RWPE2 (cell line): ENCODE measurements at regions not wholly inside any gene's neighbourhood (a gene's known extent, or its start where the extent isn't known, plus 50 kb on each side); places are given as distances from the start of the nearest gene placed in this dataset.

Source experiments
- ATAC-seq: fragments of 200-7000 bp; cut with Tn5 transposase; 3 replicates; pipeline ENCODE4 v1.9.1; 2021; ENCODE audit warnings: low read depth
- DNase-seq: peaks from one replicate; pipeline ENCODE4 v3.0.0-alpha.2; 2020; ENCODE audit warnings: low spot score
- H3K27ac ChIP-seq: fragments of 450-650 bp; 2 replicates; pipeline ENCODE4 v1.5.1; 2017; ENCODE audit warnings: mild to moderate bottlenecking; ENCODE audit not compliant: poor library complexity, severe bottlenecking
- H3K27me3 ChIP-seq: fragments of 250-450 bp; sonication (Bioruptor Pico); 2 replicates; pipeline ENCODE4 v1.5.1; 2021; ENCODE audit warnings: mild to moderate bottlenecking, moderate library complexity; ENCODE audit not compliant: insufficient read depth, poor library complexity, severe bottlenecking
- H3K36me3 ChIP-seq: fragments of 250-450 bp; sonication (Bioruptor Pico); 2 replicates; pipeline ENCODE4 v1.5.1; 2020; ENCODE audit warnings: low read depth, mild to moderate bottlenecking, moderate library complexity
- H3K4me1 ChIP-seq: fragments of 250-450 bp; sonication (Bioruptor Pico); 2 replicates; pipeline ENCODE4 v1.5.1; 2021; ENCODE audit warnings: mild to moderate bottlenecking, moderate library complexity; ENCODE audit not compliant: insufficient read depth, poor library complexity, severe bottlenecking
- H3K4me3 ChIP-seq: fragments of 250-450 bp; sonication (Bioruptor Pico); 2 replicates; pipeline ENCODE4 v1.5.1; 2021; ENCODE audit warnings: mild to moderate bottlenecking, moderate library complexity; ENCODE audit not compliant: severe bottlenecking
- H3K9me3 ChIP-seq: fragments of 250-450 bp; sonication (Bioruptor Pico); 2 replicates; pipeline ENCODE4 v1.5.1; 2021; ENCODE audit warnings: mild to moderate bottlenecking, moderate library complexity; ENCODE audit not compliant: severe bottlenecking
- TF ChIP-seq, protein P1 (sequence below): fragments of 450-650 bp; IDR thresholded peaks from one replicate; pipeline ENCODE4 v1.5.1; 2017; ENCODE audit warnings: mild to moderate bottlenecking, moderate library complexity; ENCODE audit not compliant: poor library complexity, severe bottlenecking

DNA sequence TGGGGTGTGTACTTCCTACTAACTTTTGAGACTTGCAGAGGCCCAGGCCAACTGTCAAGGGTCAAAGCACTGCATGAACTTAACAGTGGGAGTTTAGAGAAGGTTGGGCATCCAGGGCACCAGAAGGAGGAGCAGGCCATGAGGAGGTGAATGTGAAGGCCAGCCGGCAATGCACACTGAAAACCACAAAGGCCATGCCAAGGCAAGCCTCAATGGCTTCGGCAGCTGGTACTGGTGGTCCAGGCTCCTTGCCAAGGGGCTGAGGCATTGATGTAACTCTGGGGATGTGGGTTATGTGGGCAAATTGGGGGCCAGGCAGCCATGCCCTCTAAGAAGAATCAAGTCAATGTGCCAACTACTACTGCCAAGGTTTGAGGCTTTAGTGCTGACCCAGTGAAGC, 222.4 kb downstream of the UNC5CL start:
- Histone ChIP-seq H3K36me3 (no peaks in the 10 kb centered on the region), H3K27me3 (no peaks in the 10 kb centered on the region), H3K27ac (no peak overlapping the region), H3K4me1 (no peaks in the 10 kb centered on the region), H3K4me3 (no peak overlapping the region), H3K9me3 (no peaks in the 10 kb centered on the region)
- DNase-seq, result no peak
- no peak for ATAC-seq
- TF ChIP-seq, protein P1, sequence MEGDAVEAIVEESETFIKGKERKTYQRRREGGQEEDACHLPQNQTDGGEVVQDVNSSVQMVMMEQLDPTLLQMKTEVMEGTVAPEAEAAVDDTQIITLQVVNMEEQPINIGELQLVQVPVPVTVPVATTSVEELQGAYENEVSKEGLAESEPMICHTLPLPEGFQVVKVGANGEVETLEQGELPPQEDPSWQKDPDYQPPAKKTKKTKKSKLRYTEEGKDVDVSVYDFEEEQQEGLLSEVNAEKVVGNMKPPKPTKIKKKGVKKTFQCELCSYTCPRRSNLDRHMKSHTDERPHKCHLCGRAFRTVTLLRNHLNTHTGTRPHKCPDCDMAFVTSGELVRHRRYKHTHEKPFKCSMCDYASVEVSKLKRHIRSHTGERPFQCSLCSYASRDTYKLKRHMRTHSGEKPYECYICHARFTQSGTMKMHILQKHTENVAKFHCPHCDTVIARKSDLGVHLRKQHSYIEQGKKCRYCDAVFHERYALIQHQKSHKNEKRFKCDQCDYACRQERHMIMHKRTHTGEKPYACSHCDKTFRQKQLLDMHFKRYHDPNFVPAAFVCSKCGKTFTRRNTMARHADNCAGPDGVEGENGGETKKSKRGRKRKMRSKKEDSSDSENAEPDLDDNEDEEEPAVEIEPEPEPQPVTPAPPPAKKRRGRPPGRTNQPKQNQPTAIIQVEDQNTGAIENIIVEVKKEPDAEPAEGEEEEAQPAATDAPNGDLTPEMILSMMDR, result no peak

DNA sequence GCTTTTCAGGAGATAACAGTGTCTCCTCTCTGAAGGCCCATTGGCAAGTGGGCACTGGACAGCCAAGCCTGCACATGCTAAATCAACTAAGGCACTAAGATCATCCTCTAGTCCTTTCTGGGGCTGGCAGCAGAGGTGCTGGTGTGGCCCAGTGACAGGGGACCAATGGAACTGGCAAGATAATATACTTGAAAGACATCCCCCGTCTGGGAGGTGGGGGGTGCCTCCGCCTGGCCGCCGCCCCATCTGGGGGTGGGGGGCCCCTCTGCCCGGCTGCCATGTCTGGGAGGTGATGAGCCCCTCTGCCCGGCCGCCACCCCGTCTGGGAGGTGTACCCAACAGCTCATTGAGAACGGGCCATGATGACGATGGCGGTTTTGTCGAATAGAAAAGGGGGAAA, 223.3 kb downstream of the UNC5CL start:
- H3K4me3 ChIP-seq, result no peak overlapping the region
- no peaks in the 10 kb centered on the region for H3K27me3 ChIP-seq
- H3K4me1 ChIP-seq, result no peaks in the 10 kb centered on the region
- DNase-seq (no peak), ATAC-seq (no peak)
- H3K36me3 ChIP-seq, result no peaks in the 10 kb centered on the region
- TF ChIP-seq, protein P1, result no peak
- no peaks in the 10 kb centered on the region for H3K9me3 ChIP-seq
- no peak overlapping the region for H3K27ac ChIP-seq

DNA sequence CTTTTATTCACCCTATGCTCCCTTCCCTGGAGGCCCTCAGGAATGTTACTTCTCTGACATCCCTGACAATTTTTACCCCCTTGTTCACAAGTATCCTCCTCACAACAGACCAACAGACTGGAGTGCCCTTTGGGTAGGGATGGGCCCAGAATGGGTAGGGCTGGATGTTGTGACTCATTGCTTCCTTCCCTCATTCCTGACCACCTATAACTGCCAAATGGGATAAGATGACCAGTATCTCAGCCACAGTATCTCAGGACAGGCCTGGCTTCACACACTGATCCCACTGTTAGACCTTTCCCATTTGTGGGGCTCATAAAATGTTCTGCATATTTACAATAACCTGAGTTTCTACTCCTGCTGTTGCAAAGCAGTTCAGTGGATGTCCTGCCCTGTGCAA, 223.0 kb upstream of the LRFN2 start:
- DNase-seq (no peak), ATAC-seq (peak; percentile 79)
- H3K27me3 ChIP-seq, result no peaks in the 10 kb centered on the region
- H3K27ac ChIP-seq, result no peak overlapping the region
- H3K36me3 ChIP-seq, result no peaks in the 10 kb centered on the region
- H3K4me3 ChIP-seq, result no peak overlapping the region
- TF ChIP-seq, protein P1, result no peak
- peaks cover 2% of the 10 kb centered on the region for H3K4me1 ChIP-seq
- no peaks in the 10 kb centered on the region for H3K9me3 ChIP-seq

DNA sequence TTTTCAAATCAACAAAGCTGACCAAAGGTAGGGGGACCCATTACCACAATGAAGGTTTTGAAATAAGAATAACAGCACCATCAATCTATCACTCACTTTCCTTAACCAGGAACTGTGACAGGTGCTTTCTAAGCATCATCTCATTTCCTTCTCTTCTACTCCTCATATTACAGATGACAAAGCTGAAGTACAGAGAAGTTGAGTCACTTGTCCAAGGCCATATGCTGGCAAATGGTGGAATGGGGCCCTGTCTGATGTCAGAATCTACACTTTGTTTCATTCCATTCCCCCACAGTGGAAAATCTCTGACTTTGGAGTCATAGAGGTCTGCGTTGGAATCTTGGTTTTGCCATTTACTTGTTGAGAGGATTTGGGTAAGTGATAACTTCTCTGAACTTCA, 222.5 kb upstream of the LRFN2 start:
- Histone ChIP-seq H3K4me1 (peaks cover 2% of the 10 kb centered on the region), H3K27ac (no peak overlapping the region), H3K36me3 (no peaks in the 10 kb centered on the region), H3K4me3 (no peak overlapping the region), H3K9me3 (no peaks in the 10 kb centered on the region), H3K27me3 (no peaks in the 10 kb centered on the region)
- no peak for ATAC-seq
- no peak for DNase-seq
- TF ChIP-seq, protein P1, result no peak

DNA sequence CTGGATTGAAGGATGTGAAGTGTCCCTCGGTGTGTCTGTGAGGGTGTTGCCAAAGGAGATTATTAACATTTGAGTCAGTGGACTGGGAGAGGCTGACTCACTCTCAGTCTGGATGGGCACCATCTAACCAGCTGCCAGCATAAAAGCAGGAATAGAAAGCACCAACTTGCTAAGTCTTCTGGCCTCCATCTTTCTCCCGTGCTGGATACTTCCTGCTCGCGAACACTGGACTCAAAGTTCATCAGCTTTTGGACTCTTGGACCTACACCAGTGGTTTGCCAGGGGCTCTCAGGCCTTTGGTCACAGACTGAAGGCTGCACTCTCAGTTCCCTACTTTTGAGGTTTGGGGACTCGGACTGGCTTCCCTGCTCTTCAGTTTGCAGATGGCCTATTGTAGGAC, 220.3 kb upstream of the LRFN2 start:
- no peaks in the 10 kb centered on the region for H3K36me3 ChIP-seq
- no peaks in the 10 kb centered on the region for H3K9me3 ChIP-seq
- DNase-seq (no peak), ATAC-seq (peak; percentile 73)
- no peaks in the 10 kb centered on the region for H3K27me3 ChIP-seq
- H3K27ac ChIP-seq, result no peak overlapping the region
- peaks cover 2% of the 10 kb centered on the region for H3K4me1 ChIP-seq
- TF ChIP-seq, protein P1, result no peak
- H3K4me3 ChIP-seq, result no peak overlapping the region
